ENCODE measurements at regions not wholly inside any gene's neighbourhood (a gene's known extent, or its start where the extent isn't known, plus 50 kb on each side); places are given as distances from the start of the nearest gene placed in this dataset.
"Not testable (repeated sequence)": the region's sequence is repeated elsewhere in the genome, so short reads cannot be mapped to it uniquely, and the experiment has no call there.

- TF ChIP-seq CTCF (conservative IDR thresholded peaks at IDR 0.05); EZH2 (IDR thresholded peaks at IDR 0.05; ENCODE audit: low read depth): not testable (repeated sequence)
These were observed 449.3 kb upstream of the DYNLRB2 start for GRCh38 chr16:80091453-80091852.

Data from PC-9 (cell line).